Ovary (tissue), 3 donors: ENCODE measurements at regions not wholly inside any gene's neighbourhood (a gene's known extent, or its start where the extent isn't known, plus 50 kb on each side); places are given as distances from the start of the nearest gene placed in this dataset.

Experiments
- POLR2A ChIP-seq: fragments of 450-650 bp; IDR thresholded peaks from one replicate; pipeline ENCODE4 v1.6.1; 2017; ENCODE audit warnings: antibody characterized with exemption, mild to moderate bottlenecking, moderate library complexity
- TF ChIP-seq, protein P1 (sequence below), 3 donors: fragments of 450-650 bp in 2 of 3; fragments of 200-600 bp in 1 of 3; IDR thresholded peaks; one replicate each; pipeline versions ENCODE4 v1.5.1 to v1.8.0; 2016 to 2022; ENCODE audit warnings: antibody characterized with exemption in 3 of 3, mild to moderate bottlenecking in 1 of 3
- donor health status: DM: no; HTN: no; CAD: no.

DNA sequence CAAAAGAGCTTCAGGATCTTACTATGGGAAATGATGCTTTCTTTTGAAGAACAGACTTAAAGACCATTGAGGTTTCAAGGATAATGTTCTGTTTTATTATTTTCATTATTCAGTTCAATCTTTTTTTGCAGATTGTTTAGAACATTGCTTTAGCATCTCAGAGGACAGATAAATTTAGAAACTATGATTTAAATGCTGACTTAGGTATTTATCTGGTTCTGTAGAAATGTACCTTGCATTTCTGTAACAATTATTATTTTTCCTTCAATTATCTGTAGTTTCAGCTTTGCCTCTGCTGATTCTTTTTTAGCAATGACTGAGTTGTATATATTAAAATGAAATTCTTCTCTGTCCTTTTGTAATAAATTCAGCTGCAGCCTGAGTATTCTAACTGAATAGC, 205.4 kb upstream of the PCSK2 start:
- TF ChIP-seq, protein P1, sequence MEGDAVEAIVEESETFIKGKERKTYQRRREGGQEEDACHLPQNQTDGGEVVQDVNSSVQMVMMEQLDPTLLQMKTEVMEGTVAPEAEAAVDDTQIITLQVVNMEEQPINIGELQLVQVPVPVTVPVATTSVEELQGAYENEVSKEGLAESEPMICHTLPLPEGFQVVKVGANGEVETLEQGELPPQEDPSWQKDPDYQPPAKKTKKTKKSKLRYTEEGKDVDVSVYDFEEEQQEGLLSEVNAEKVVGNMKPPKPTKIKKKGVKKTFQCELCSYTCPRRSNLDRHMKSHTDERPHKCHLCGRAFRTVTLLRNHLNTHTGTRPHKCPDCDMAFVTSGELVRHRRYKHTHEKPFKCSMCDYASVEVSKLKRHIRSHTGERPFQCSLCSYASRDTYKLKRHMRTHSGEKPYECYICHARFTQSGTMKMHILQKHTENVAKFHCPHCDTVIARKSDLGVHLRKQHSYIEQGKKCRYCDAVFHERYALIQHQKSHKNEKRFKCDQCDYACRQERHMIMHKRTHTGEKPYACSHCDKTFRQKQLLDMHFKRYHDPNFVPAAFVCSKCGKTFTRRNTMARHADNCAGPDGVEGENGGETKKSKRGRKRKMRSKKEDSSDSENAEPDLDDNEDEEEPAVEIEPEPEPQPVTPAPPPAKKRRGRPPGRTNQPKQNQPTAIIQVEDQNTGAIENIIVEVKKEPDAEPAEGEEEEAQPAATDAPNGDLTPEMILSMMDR (IDR thresholded peaks at IDR 0.05) = no peak
- no peak for TF ChIP-seq POLR2A
